AG10803 (cell line): ENCODE measurements at regions not wholly inside any gene's neighbourhood (a gene's known extent, or its start where the extent isn't known, plus 50 kb on each side); places are given as distances from the start of the nearest gene placed in this dataset.

Experiments
- DNase-seq: peaks from one replicate; pipeline ENCODE4 v3.0.0; 2010; ENCODE audit warnings: low read depth
- H3K4me3 ChIP-seq: 2 replicates; pipeline ENCODE4 v1.5.1; 2011; ENCODE audit warnings: mild to moderate bottlenecking, low read length, control low read depth
- TF ChIP-seq, protein P1 (sequence below): conservative IDR thresholded peaks from 2 replicates; pipeline ENCODE4 v1.5.1; 2011; ENCODE audit warnings: mild to moderate bottlenecking, low read length, control low read depth, inconsistent platforms

DNA sequence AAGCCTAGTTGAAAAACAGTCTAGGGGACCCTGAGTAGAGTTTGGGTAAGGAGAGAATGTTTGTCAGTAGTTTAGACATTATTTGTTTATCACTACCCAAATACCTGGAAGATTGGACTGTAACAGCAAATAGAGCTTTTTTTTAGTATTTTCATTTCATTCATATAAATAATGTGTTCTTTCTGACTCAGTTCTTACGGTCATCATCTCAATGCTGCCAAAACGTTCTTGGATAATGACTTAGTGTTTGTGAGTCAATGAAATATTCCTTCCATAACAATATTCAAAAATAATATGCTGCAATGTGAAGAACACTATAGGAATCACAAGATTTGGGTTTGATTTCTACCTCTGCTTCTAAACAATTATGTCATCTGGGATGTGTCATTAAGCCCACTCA lies 400.0 kb upstream of the PKN2 start:
- TF ChIP-seq, protein P1, sequence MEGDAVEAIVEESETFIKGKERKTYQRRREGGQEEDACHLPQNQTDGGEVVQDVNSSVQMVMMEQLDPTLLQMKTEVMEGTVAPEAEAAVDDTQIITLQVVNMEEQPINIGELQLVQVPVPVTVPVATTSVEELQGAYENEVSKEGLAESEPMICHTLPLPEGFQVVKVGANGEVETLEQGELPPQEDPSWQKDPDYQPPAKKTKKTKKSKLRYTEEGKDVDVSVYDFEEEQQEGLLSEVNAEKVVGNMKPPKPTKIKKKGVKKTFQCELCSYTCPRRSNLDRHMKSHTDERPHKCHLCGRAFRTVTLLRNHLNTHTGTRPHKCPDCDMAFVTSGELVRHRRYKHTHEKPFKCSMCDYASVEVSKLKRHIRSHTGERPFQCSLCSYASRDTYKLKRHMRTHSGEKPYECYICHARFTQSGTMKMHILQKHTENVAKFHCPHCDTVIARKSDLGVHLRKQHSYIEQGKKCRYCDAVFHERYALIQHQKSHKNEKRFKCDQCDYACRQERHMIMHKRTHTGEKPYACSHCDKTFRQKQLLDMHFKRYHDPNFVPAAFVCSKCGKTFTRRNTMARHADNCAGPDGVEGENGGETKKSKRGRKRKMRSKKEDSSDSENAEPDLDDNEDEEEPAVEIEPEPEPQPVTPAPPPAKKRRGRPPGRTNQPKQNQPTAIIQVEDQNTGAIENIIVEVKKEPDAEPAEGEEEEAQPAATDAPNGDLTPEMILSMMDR, result no peak
- no peak for DNase-seq
- H3K4me3 ChIP-seq, result no peak overlapping the region

DNA sequence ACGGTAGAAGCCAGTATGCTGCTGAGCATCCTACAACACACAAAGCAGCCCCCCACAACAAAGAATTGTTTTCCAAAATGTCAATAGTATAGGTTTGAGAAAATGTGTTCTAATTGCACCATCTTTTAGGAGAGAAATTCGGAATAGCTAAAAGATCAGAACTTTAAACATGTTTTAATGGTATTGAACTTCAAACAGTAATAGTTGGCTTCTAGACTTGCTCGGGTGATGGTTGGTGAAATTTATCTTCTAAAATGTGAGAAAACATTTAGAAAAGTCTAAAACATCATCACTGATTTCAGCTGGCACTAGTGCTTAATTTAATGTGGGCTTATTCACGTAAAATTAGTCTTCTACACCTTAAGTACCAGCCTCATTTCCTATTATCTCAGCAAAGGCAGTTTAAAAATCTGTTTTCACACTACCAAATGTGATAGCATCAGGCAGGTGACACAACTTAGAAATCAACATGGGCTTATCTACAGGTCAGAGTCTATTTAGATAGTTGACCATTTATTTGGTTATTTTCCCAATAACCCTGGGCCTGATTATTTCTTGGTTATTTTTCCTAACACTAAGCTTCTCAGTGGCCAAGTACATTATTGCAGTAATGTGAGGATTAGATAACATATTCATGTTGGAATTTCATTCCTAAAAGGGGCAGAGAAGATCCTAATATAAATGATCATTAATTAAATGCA lies 399.3 kb upstream of the PKN2 start:
- TF ChIP-seq, protein P1, result no peak
- no peak for DNase-seq

DNA sequence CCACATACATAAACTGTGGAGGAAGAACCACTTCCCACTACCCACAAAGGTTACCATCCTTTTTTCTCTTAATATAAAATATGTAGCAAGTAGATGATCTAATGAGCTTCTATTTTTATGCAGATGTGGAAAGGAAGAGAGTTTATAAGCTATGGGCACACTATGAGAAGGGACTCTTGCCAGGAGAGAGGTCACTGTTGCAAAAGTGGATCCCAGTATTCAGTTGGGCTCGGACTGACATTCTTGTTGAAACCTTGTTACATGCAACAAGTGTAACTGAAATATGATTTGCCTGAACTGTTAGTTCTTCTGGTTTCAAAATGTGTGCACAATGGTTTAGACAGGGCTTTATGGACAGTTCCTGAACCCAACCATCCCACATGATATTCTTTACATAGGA lies 397.4 kb upstream of the PKN2 start:
- TF ChIP-seq, protein P1, result no peak
- no peak overlapping the region for H3K4me3 ChIP-seq
- no peak for DNase-seq

More for the DNA sequence above, 399.3 kb upstream of the PKN2 start:
- H3K4me3 ChIP-seq, result no peak overlapping the region

DNA sequence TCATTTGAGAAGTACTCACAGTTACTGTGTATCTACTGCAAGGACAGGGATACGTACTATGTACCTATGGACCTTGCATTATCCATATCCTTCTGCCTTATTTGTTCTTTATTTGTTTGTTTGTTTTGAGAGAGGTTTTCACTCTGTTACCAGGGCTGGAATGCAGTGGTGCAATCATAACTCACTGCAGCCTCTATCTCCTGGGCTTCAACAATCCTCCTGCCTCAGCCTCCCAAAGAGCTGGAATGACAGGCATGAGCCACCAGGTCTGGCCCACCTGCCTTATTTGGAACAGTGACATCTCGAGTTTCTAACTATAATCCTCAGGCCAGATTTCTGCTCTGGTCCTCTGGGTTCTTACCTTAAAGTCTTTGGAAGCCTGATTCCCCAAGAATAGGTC lies 395.5 kb upstream of the PKN2 start:
- TF ChIP-seq, protein P1, result no peak
- H3K4me3 ChIP-seq, result no peak overlapping the region
- no peak for DNase-seq

DNA sequence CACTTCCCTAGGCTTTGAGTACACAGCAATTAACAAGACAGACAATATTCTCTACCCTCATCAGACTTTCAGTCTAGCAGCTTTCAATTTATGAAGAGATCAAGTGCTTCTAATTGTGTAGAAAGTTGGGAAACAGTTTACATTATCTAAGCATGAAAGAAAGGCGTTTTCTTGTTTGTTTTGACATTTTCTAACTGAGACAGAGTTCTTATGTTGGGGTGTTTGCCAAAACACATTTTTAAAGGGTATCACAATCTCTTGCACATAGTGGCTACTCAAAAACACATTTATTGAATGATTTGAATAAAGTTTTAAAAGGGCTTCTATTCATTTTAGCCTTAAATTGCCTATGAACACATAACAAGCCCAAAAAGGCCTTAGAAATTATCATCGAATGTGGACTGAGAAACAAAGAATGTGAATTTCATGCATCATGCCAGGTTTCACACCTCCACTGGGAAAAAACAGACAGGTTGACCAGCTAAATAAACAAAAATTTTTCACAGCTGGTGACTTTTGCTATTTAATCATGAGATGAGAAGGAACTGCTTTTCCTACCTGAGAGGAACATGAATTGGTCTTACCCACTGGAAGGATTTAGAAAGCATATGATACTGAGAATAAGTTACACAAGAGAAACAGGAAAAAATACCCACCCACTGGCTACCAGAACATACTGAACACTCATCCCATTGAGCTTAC lies 394.5 kb upstream of the PKN2 start:
- no peak for DNase-seq
- no peak overlapping the region for H3K4me3 ChIP-seq
- TF ChIP-seq, protein P1, result no peak

DNA sequence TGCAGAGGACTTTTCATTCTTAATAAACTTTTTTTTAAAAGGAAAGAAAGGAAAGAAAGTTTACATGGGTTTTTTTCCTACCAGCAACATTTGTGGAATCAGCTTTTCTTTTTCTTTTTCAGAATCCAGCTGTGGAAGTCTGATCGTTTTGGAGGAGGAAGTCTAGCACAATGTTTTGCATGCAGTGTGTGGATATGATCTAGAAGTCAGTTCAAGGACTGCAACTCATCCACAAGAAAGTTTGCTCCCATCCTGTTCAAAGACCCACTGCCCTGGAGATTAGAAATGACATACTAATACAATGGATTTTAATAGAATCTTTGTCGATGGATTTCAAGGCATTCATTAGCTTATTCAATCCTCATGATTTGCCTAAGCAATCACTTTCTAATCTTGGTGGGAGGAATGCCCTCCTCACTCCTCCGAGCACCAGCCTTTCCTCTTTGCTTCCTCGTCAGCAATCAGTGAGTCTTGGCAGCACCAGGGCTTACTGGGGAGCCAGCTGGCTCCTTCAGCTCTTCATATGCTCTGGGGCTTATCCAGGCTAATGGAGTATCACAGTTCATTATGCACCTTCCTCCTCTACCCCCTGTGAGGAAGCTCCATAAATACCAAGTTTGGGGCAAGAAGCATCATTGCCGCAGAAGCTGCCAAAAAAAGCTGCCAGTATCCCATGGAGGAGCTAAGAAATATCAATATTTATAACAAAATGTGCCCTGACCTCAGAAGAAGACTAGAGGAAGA lies 392.3 kb upstream of the PKN2 start:
- H3K4me3 ChIP-seq, result no peak overlapping the region
- TF ChIP-seq, protein P1, result no peak
- DNase-seq, result no peak
